H9 (cell line): ENCODE measurements at regions not wholly inside any gene's neighbourhood (a gene's known extent, or its start where the extent isn't known, plus 50 kb on each side); places are given as distances from the start of the nearest gene placed in this dataset.

Source experiments
- DNase-seq: peaks from one replicate; pipeline ENCODE4 v3.0.0-alpha.2; 2017
- H2AFZ ChIP-seq: one replicate; pipeline ENCODE4 v1.6.1; 2013; ENCODE audit warnings: mild to moderate bottlenecking, low read length, control low read depth, moderate library complexity
- H2AK5ac ChIP-seq: 2 replicates; pipeline ENCODE4 v1.6.1; 2013; ENCODE audit warnings: low read length, control low read depth, mixed read lengths; ENCODE audit not compliant: insufficient read length
- H2BK120ac ChIP-seq: one replicate; pipeline ENCODE4 v1.6.1; 2013; ENCODE audit warnings: low read depth, mild to moderate bottlenecking, low read length, control low read depth, inconsistent platforms; ENCODE audit not compliant: poor library complexity, severe bottlenecking
- H2BK12ac ChIP-seq: 2 replicates; pipeline ENCODE4 v1.6.1; 2013; ENCODE audit warnings: low read length, control low read depth, mixed read lengths, low read depth; ENCODE audit not compliant: insufficient read length
- H2BK15ac ChIP-seq: 2 replicates; pipeline ENCODE4 v1.6.1; 2013; ENCODE audit warnings: low read depth, low read length, control low read depth
- H2BK20ac ChIP-seq: one replicate; pipeline ENCODE4 v1.6.1; 2013; ENCODE audit warnings: low read depth, mild to moderate bottlenecking, low read length, control low read depth, inconsistent platforms; ENCODE audit not compliant: poor library complexity, severe bottlenecking
- H2BK5ac ChIP-seq: 2 replicates; pipeline ENCODE4 v1.6.1; 2013; ENCODE audit warnings: low read length, control low read depth, mixed read lengths; ENCODE audit not compliant: insufficient read length
- H3K14ac ChIP-seq: 2 replicates; pipeline ENCODE4 v1.6.1; 2013; ENCODE audit warnings: low read length, control low read depth; ENCODE audit not compliant: insufficient read depth
- H3K18ac ChIP-seq: 2 replicates; pipeline ENCODE4 v1.6.1; 2013; ENCODE audit warnings: low read depth, mild to moderate bottlenecking, mixed read lengths, low read length, control low read depth; ENCODE audit not compliant: insufficient read length
- H3K23ac ChIP-seq: 2 replicates; pipeline ENCODE4 v1.6.1; 2013; ENCODE audit warnings: low read length, control low read depth, mixed read lengths, low read depth; ENCODE audit not compliant: insufficient read length
- H3K23me2 ChIP-seq: 2 replicates; pipeline ENCODE4 v1.6.1; 2013; ENCODE audit warnings: low read depth, mild to moderate bottlenecking, mixed read lengths, low read length, control low read depth; ENCODE audit not compliant: insufficient read length, poor library complexity, severe bottlenecking
- H3K27ac ChIP-seq: 2 replicates; pipeline ENCODE4 v1.5.1; 2013; ENCODE audit warnings: low read length, control low read depth, mixed read lengths, low read depth; ENCODE audit not compliant: insufficient read length
- H3K27me3 ChIP-seq: 2 replicates; pipeline ENCODE4 v1.6.1; 2013; ENCODE audit warnings: low read length, control low read depth, inconsistent platforms; ENCODE audit not compliant: insufficient read depth
- H3K4ac ChIP-seq: 2 replicates; pipeline ENCODE4 v1.6.1; 2013; ENCODE audit warnings: low read depth, mild to moderate bottlenecking, control low read depth, inconsistent platforms, low read length, moderate library complexity
- H3K4me1 ChIP-seq: 2 replicates; pipeline ENCODE4 v1.6.1; 2013; ENCODE audit warnings: low read length, control low read depth, inconsistent platforms; ENCODE audit not compliant: insufficient read depth
- H3K4me2 ChIP-seq: 2 replicates; pipeline ENCODE4 v1.6.1; 2013; ENCODE audit warnings: low read length, control low read depth, mixed read lengths; ENCODE audit not compliant: insufficient read length, insufficient read depth
- H3K56ac ChIP-seq: 2 replicates; pipeline ENCODE4 v1.6.1; 2013; ENCODE audit warnings: low read depth, mild to moderate bottlenecking, mixed read lengths, low read length, control low read depth; ENCODE audit not compliant: insufficient read length
- H3K79me1 ChIP-seq: 2 replicates; pipeline ENCODE4 v1.6.1; 2013; ENCODE audit warnings: low read depth, mild to moderate bottlenecking, moderate library complexity, low read length, control low read depth, inconsistent platforms; ENCODE audit not compliant: insufficient read depth, poor library complexity, severe bottlenecking
- H3K79me2 ChIP-seq: 2 replicates; pipeline ENCODE4 v1.6.1; 2013; ENCODE audit warnings: low read length, control low read depth, inconsistent platforms; ENCODE audit not compliant: insufficient read depth
- H3K9ac ChIP-seq: 2 replicates; pipeline ENCODE4 v1.6.1; 2013; ENCODE audit warnings: low read length, control low read depth, mixed read lengths; ENCODE audit not compliant: insufficient read length; ENCODE audit errors: extremely low read depth
- H3K9me3 ChIP-seq: one replicate; pipeline ENCODE4 v1.6.1; 2013; ENCODE audit warnings: low read depth, low read length, inconsistent platforms; ENCODE audit not compliant: control insufficient read depth
- H3T11ph ChIP-seq: one replicate; pipeline ENCODE4 v1.6.1; 2013; ENCODE audit warnings: mild to moderate bottlenecking, low read length, control low read depth, inconsistent platforms
- H4K20me1 ChIP-seq: one replicate; pipeline ENCODE4 v1.6.1; 2013; ENCODE audit not compliant: control insufficient read depth, insufficient read length, insufficient read depth
- H4K5ac ChIP-seq: 2 replicates; pipeline ENCODE4 v1.6.1; 2013; ENCODE audit warnings: low read depth, mild to moderate bottlenecking, mixed read lengths, low read length, control low read depth; ENCODE audit not compliant: insufficient read length
- H4K8ac ChIP-seq: replicated peaks from 2 replicates; pipeline ENCODE4 v1.6.1; 2013; ENCODE audit warnings: low read length, control low read depth, mixed read lengths, low read depth; ENCODE audit not compliant: insufficient read length
- H4K91ac ChIP-seq: 2 replicates; pipeline ENCODE4 v1.6.1; 2013; ENCODE audit warnings: low read depth, mild to moderate bottlenecking, moderate library complexity, mixed read lengths, low read length, control low read depth; ENCODE audit not compliant: insufficient read length
- H3K27ac Mint-ChIP-seq, 3 experiments: 2 replicates in 2 of 3; 3 replicates in 1 of 3; pipeline ENCODE4 v1.8.0; 2020 to 2021; ENCODE audit warnings: mixed read lengths in 3 of 3, mild to moderate bottlenecking in 1 of 3, moderate library complexity in 1 of 3
- H3K27me3 Mint-ChIP-seq: 2 replicates; pipeline ENCODE4 v1.8.0; 2021; ENCODE audit warnings: low read depth, mild to moderate bottlenecking, moderate library complexity, mixed read lengths
- H3K36me3 Mint-ChIP-seq, 3 experiments: 2 replicates in 2 of 3; 3 replicates in 1 of 3; pipeline ENCODE4 v1.8.0; 2020 to 2021; ENCODE audit warnings: low read depth in 3 of 3, mixed read lengths in 3 of 3; ENCODE audit not compliant: insufficient read depth in 1 of 3
- H3K4me1 Mint-ChIP-seq, 2 experiments: 2 replicates each; pipeline ENCODE4 v1.8.0; 2020; ENCODE audit warnings: mixed read lengths in 2 of 2
- H3K4me3 Mint-ChIP-seq, 2 experiments: 2 replicates in 1 of 2; 3 replicates in 1 of 2; pipeline ENCODE4 v1.8.0; 2020 to 2021; ENCODE audit warnings: mild to moderate bottlenecking in 2 of 2, mixed read lengths in 2 of 2, moderate library complexity in 1 of 2
- H3K9me3 Mint-ChIP-seq, 2 experiments: 2 replicates in 1 of 2; 3 replicates in 1 of 2; pipeline ENCODE4 v1.8.0; 2020; ENCODE audit warnings: mild to moderate bottlenecking in 2 of 2, mixed read lengths in 2 of 2, moderate library complexity in 1 of 2
- CTCF ChIP-seq: fragments of 200-600 bp; sonication (generic); conservative IDR thresholded peaks from 3 replicates; pipeline ENCODE4 v1.8.0; 2021; ENCODE audit warnings: antibody characterized with exemption, mild to moderate bottlenecking
- WGBS: extraction: QIAGEN DNeasy Blood & Tissue Kit; methylation state at CpG from one replicate; pipeline ENCODE4 v1.1.7; 2013; ENCODE audit warnings: missing lambda C conversion rate, low lambda C conversion rate, mixed read lengths; ENCODE audit not compliant: insufficient read length; ENCODE audit errors: extremely low coverage; 5-methylcytosine and 5-hydroxymethylcytosine counted together

- Histone ChIP-seq H3K79me1 (no peaks in the 10 kb centered on the region), H3K27me3 (no peaks in the 10 kb centered on the region), H3K18ac (no peak overlapping the region), H3K4ac (no peak overlapping the region), H3K9ac (no peak overlapping the region), H4K5ac (no peak overlapping the region), H2BK12ac (no peak overlapping the region), H3K4me1 (no peaks in the 10 kb centered on the region), H2BK20ac (no peak overlapping the region), H3K9me3 (no peaks in the 10 kb centered on the region), H2BK5ac (no peak overlapping the region), H2BK15ac (no peak overlapping the region), H3K27ac (no peak overlapping the region), H2AK5ac (no peak overlapping the region), H3K23me2 (no peaks in the 10 kb centered on the region), H3T11ph (no peak overlapping the region), H3K56ac (no peak overlapping the region), H4K20me1 (no peaks in the 10 kb centered on the region), H3K79me2 (no peaks in the 10 kb centered on the region), H3K14ac (no peak overlapping the region), H2BK120ac (no peak overlapping the region), H2AFZ (peak overlapping the region; percentile 15), H3K4me2 (no peak overlapping the region), H4K91ac (no peak overlapping the region), H4K8ac (no peak overlapping the region), H3K23ac (no peak overlapping the region)
- H3K9me3 Mint-ChIP-seq: no peaks in the 10 kb centered on the region
- DNase-seq: peak; percentile 27
- no peaks in the 10 kb centered on the region for H3K36me3 Mint-ChIP-seq
- TF ChIP-seq CTCF: no peak; the same call in 2 of the 3 replicates
- no peak overlapping the region for H3K4me3 Mint-ChIP-seq
- H3K27ac Mint-ChIP-seq: peak overlapping the region in 2 of 3 experiments; percentile 28 to 59; a peak in 1 of 7 replicates
- WGBS: no CpG with 5 or more reads among the region's 5 CpGs
- H3K27me3 Mint-ChIP-seq: no peaks in the 10 kb centered on the region
- peaks cover 12 to 14% of the 10 kb centered on the region in 2 experiments for H3K4me1 Mint-ChIP-seq
Measured at GRCh38 chr21:16775076-16775475, 737.8 kb upstream of the CXADR start.
